22Rv1 (cell line): ENCODE measurements at regions not wholly inside any gene's neighbourhood (a gene's known extent, or its start where the extent isn't known, plus 50 kb on each side); places are given as distances from the start of the nearest gene placed in this dataset.

ENCODE experiments used
- H3K27ac ChIP-seq: fragments of 450-650 bp; 2 replicates; pipeline ENCODE4 v1.5.1; 2017
- CTCF ChIP-seq: fragments of 450-650 bp; IDR thresholded peaks from 2 replicates; pipeline ENCODE4 v1.5.1; 2017; ENCODE audit warnings: mild to moderate bottlenecking
- ZFX ChIP-seq: fragments of 450-650 bp; IDR thresholded peaks from 2 replicates; pipeline ENCODE4 v1.6.1; 2017; ENCODE audit warnings: antibody characterized with exemption, borderline replicate concordance

- TF ChIP-seq ZFX = no peak
- no peak for TF ChIP-seq CTCF
- H3K27ac ChIP-seq = no peak overlapping the region
Measured at GRCh38 chr6:168959696-168960095, 293.9 kb downstream of the THBS2 start.

- no peak overlapping the region for H3K27ac ChIP-seq
- TF ChIP-seq CTCF (peak; percentile 71), ZFX (no peak)
Measured at GRCh38 chr6:168956884-168957730, 296.5 kb downstream of the THBS2 start.

- TF ChIP-seq ZFX = no peak
- no peak overlapping the region for H3K27ac ChIP-seq
Measured at GRCh38 chr6:168956141-168956838, 297.4 kb downstream of the THBS2 start.

GRCh38 chr6:168953461-168953860, 300.2 kb downstream of the THBS2 start:
- H3K27ac ChIP-seq = no peak overlapping the region
- TF ChIP-seq ZFX (no peak), CTCF (no peak)

- TF ChIP-seq CTCF = no peak
- no peak for TF ChIP-seq ZFX
- H3K27ac ChIP-seq = no peak overlapping the region
Measured at GRCh38 chr6:168951217-168951616, 302.4 kb downstream of the THBS2 start.

- no peak overlapping the region for H3K27ac ChIP-seq
- TF ChIP-seq CTCF = no peak
- no peak for TF ChIP-seq ZFX
Measured at GRCh38 chr6:168950858-168951214, 302.8 kb downstream of the THBS2 start.

- no peak for TF ChIP-seq CTCF
- no peak for TF ChIP-seq ZFX
- H3K27ac ChIP-seq = no peak overlapping the region
Measured at GRCh38 chr6:168949981-168950857, 303.4 kb downstream of the THBS2 start.
